Right lobe of liver (tissue), 6 donors: ENCODE measurements at regions not wholly inside any gene's neighbourhood (a gene's known extent, or its start where the extent isn't known, plus 50 kb on each side); places are given as distances from the start of the nearest gene placed in this dataset.

Experiments used
- ATAC-seq, 4 donors: fragments of 200-7000 bp; cut with Tn5 transposase; one replicate each; pipeline ENCODE4 v1.9.1; 2020; ENCODE audit warnings: mild to moderate bottlenecking in 4 of 4, moderate library complexity in 4 of 4
- DNase-seq, 3 donors: peaks; one replicate each; pipeline ENCODE4 v3.0.0-alpha.2; 2020
- H3K27ac ChIP-seq, 3 donors: fragments of 200-600 bp; one replicate each; pipeline ENCODE4 v1.8.0; 2022
- H3K27me3 ChIP-seq, 2 donors: fragments of 200-600 bp; one replicate each; pipeline ENCODE4 v1.8.0; 2022
- H3K36me3 ChIP-seq, 4 donors: fragments of 200-600 bp; sonication (generic) in 1 of 4; one replicate each; pipeline versions ENCODE4 v1.5.1 to v1.8.0; 2017 to 2022; ENCODE audit warnings: control low read depth in 1 of 4
- H3K4me1 ChIP-seq, 4 donors: fragments of 200-600 bp; sonication (generic) in 1 of 4; one replicate each; pipeline versions ENCODE4 v1.5.1 to v1.8.0; 2017 to 2022; ENCODE audit warnings: control low read depth in 1 of 4
- H3K4me3 ChIP-seq, 3 donors: fragments of 200-600 bp; one replicate each; pipeline ENCODE4 v1.8.0; 2022
- H3K9me3 ChIP-seq, 4 donors: fragments of 200-600 bp; sonication (generic) in 1 of 4; one replicate each; pipeline versions ENCODE4 v1.5.1 to v1.8.0; 2017 to 2022; ENCODE audit warnings: control low read depth in 1 of 4
- POLR2A ChIP-seq: fragments of 450-650 bp; IDR thresholded peaks from one replicate; pipeline ENCODE4 v1.6.1; 2017; ENCODE audit warnings: antibody characterized with exemption, mild to moderate bottlenecking
- WGBS: methylation state at CpG from one replicate; pipeline ENCODE4 v1.1.6; 2018; ENCODE audit warnings: low coverage, low lambda C conversion rate; ENCODE audit not compliant: insufficient coverage; ENCODE audit errors: missing lambda C conversion rate; 5-methylcytosine and 5-hydroxymethylcytosine counted together
- intact Hi-C, 2 donors: fragments of 100-400 bp; cut with DNase I; formaldehyde crosslinking; loops; one replicate each; pipeline versions ENCODE4 v1.11.2 to v1.14.1; 2022
- TF ChIP-seq, protein P1 (sequence below), 4 donors: fragments of 200-600 bp in 3 of 4; fragments of 450-650 bp in 1 of 4; IDR thresholded peaks; one replicate each; pipeline versions ENCODE4 v1.5.1 to v1.8.0; 2016 to 2022; ENCODE audit warnings: antibody characterized with exemption in 4 of 4, mild to moderate bottlenecking in 2 of 4
- donor health status: DM: no; HTN: yes; CAD: no.
- donor health status: DM: no; HTN: no; CAD: no.
- donor health status: DM: no; HTN: no; CAD: no.
- donor health status: DM: no; HTN: yes; CAD: no.
- donor health status: DM: no; HTN: yes; CAD: no.

DNA sequence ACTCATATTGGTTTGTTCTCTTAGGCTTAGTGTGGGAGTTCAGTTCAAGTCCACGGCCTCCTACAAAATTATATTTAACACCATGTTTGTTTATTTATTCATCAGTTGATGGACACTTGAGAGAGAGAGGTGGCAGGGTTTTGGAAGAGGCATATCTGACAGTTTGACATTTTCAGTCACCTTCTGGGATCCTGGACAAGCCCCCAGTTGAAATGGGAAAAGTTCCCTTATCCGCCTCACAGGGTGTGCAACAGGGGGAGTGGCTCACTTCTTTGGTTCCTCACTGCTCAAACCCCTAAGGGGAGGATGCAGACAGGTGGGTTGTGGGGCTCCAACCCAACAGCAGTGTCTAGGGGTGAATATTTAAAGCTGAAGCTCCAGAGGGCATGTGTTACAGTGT, 52.3 kb upstream of the TNFSF18 start:
- intact Hi-C loops, result no loop called here
- no peaks in the 10 kb centered on the region for H3K4me1 ChIP-seq
- WGBS, result 92% methylated on average over 2 of the region's 2 CpGs
- ATAC-seq (no peak), DNase-seq (no peak)
- H3K27me3 ChIP-seq, result no peaks in the 10 kb centered on the region
- H3K9me3 ChIP-seq, result no peaks in the 10 kb centered on the region
- TF ChIP-seq, protein P1, sequence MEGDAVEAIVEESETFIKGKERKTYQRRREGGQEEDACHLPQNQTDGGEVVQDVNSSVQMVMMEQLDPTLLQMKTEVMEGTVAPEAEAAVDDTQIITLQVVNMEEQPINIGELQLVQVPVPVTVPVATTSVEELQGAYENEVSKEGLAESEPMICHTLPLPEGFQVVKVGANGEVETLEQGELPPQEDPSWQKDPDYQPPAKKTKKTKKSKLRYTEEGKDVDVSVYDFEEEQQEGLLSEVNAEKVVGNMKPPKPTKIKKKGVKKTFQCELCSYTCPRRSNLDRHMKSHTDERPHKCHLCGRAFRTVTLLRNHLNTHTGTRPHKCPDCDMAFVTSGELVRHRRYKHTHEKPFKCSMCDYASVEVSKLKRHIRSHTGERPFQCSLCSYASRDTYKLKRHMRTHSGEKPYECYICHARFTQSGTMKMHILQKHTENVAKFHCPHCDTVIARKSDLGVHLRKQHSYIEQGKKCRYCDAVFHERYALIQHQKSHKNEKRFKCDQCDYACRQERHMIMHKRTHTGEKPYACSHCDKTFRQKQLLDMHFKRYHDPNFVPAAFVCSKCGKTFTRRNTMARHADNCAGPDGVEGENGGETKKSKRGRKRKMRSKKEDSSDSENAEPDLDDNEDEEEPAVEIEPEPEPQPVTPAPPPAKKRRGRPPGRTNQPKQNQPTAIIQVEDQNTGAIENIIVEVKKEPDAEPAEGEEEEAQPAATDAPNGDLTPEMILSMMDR (IDR thresholded peaks at IDR 0.05), result no peak
- TF ChIP-seq POLR2A, result no peak
- no peak overlapping the region for H3K4me3 ChIP-seq
- H3K27ac ChIP-seq, result no peak overlapping the region
- H3K36me3 ChIP-seq, result no peaks in the 10 kb centered on the region

DNA sequence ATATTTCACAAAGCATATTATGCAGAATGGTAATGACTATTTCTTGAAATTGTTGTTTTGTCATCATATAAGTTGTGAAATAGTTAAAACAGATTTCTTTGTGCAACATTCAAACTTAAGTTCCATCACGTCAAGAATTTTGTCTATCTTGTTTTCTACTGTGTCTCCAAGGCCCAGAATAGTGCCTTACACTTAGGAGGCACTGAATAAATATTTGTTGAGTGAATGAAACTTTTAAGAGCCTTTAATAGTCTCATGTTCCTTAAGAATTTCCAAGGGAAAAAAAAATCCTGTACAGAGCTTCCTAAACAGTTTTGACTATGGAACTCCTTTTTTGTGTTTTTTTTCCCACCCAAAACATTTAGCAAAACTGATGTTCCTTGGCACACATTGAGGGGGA, 50.8 kb upstream of the TNFSF18 start:
- no peak overlapping the region for H3K27ac ChIP-seq
- no peak for TF ChIP-seq POLR2A
- TF ChIP-seq, protein P1 (IDR thresholded peaks at IDR 0.05), result no peak
- no peaks in the 10 kb centered on the region for H3K4me1 ChIP-seq
- 62% methylated on average over 1 of the region's 1 CpG for WGBS
- no peaks in the 10 kb centered on the region for H3K27me3 ChIP-seq
- intact Hi-C loops, result no loop called here
- no peaks in the 10 kb centered on the region for H3K9me3 ChIP-seq
- DNase-seq (no peak), ATAC-seq (no peak)
- H3K36me3 ChIP-seq, result no peaks in the 10 kb centered on the region
- H3K4me3 ChIP-seq, result no peak overlapping the region

DNA sequence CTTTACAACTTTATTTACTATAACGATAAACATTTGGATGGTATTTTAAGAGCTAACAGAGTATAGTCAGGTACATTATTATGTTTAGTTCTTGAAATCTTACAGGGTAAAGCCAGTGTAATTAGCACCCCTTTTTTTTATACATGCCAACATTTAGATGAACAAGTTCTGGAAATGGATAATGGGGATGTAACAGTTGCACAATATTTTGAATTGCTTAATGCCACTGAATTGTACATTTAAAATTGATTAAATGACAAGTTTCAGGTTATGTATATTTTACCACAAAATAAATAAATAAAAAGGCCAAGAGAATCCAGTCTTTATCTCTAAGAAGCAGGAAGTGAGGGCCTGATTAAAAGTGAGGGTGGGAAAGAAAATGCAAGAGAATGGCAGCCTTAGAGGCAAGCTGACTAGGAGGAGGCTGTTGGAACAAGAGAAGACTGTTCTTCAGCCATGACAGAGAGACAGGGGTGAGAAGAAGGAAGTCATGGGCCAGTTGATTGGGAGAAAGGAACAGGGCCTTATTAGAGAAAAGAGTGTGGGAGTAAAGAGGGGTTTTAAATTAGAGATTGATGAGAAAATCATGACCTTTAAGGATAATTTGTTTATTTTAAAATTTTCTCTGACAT, 49.9 kb upstream of the TNFSF18 start:
- Histone ChIP-seq H3K27me3 (no peaks in the 10 kb centered on the region), H3K36me3 (no peaks in the 10 kb centered on the region), H3K9me3 (no peaks in the 10 kb centered on the region), H3K27ac (no peak overlapping the region), H3K4me3 (no peak overlapping the region), H3K4me1 (no peaks in the 10 kb centered on the region)
- WGBS, result 95% methylated on average over 1 of the region's 1 CpG
- TF ChIP-seq POLR2A, result no peak
- TF ChIP-seq, protein P1 (IDR thresholded peaks at IDR 0.05), result no peak
- DNase-seq (no peak), ATAC-seq (no peak)
- intact Hi-C loops, result no loop called here
